Amygdala (tissue), 56 donors: ENCODE measurements at regions not wholly inside any gene's neighbourhood (a gene's known extent, or its start where the extent isn't known, plus 50 kb on each side); places are given as distances from the start of the nearest gene placed in this dataset.

ENCODE experiments used
- DNase-seq, 56 donors: peaks; one replicate each; lab custom pipeline; 2025; lab: John Stamatoyannopoulos, UW

GRCh38 chr6:65900928-65901327 lies 193.9 kb upstream of the EYS start:
- no peak for DNase-seq

- no peak for DNase-seq
These were observed 189.1 kb upstream of the EYS start for GRCh38 chr6:65896140-65896539.

GRCh38 chr6:65876668-65877067 lies 169.6 kb upstream of the EYS start:
- DNase-seq = no peak

GRCh38 chr6:65852369-65852852 lies 145.4 kb upstream of the EYS start:
- no peak for DNase-seq

- DNase-seq = no peak
These were observed 123.1 kb upstream of the EYS start for GRCh38 chr6:65830151-65830550.

GRCh38 chr6:65819152-65819551 lies 112.1 kb upstream of the EYS start:
- no peak for DNase-seq

- no peak for DNase-seq
These were observed 111.5 kb upstream of the EYS start for GRCh38 chr6:65818576-65818975.

- DNase-seq = no peak
These were observed 110.0 kb upstream of the EYS start for GRCh38 chr6:65816991-65817390.

GRCh38 chr6:65814071-65814470 lies 107.0 kb upstream of the EYS start:
- DNase-seq = no peak

- no peak for DNase-seq
These were observed 96.2 kb upstream of the EYS start for GRCh38 chr6:65803186-65803585.

GRCh38 chr6:65799389-65799788 lies 92.4 kb upstream of the EYS start:
- DNase-seq = no peak

- DNase-seq = no peak
These were observed 91.4 kb upstream of the EYS start for GRCh38 chr6:65798280-65799014.

- no peak for DNase-seq
These were observed 83.6 kb upstream of the EYS start for GRCh38 chr6:65790666-65791065.

GRCh38 chr6:65787787-65788186 lies 80.8 kb upstream of the EYS start:
- no peak for DNase-seq

GRCh38 chr6:65786815-65787214 lies 79.8 kb upstream of the EYS start:
- no peak for DNase-seq

GRCh38 chr6:65780691-65781090 lies 73.7 kb upstream of the EYS start:
- no peak for DNase-seq

- DNase-seq = no peak
These were observed 69.3 kb upstream of the EYS start for GRCh38 chr6:65776332-65776731.

GRCh38 chr6:65771946-65772345 lies 64.9 kb upstream of the EYS start:
- no peak for DNase-seq

- DNase-seq = no peak
These were observed 54.9 kb upstream of the EYS start for GRCh38 chr6:65761890-65762289.

GRCh38 chr6:65760285-65760684 lies 53.3 kb upstream of the EYS start:
- no peak for DNase-seq
